HCT116 (cell line): ENCODE measurements at regions not wholly inside any gene's neighbourhood (a gene's known extent, or its start where the extent isn't known, plus 50 kb on each side); places are given as distances from the start of the nearest gene placed in this dataset.

Experiments used
- EZH2phosphoT487 ChIP-seq: fragments of 200-600 bp; IDR thresholded peaks from 2 replicates; pipeline ENCODE4 v1.6.1; 2018; ENCODE audit warnings: antibody characterized with exemption, borderline replicate concordance
- POLR2A ChIP-seq: IDR thresholded peaks from 2 replicates; pipeline ENCODE4 v1.7.0; 2011; ENCODE audit warnings: borderline replicate concordance; ENCODE audit not compliant: insufficient read depth, insufficient read length; ENCODE audit errors: extremely low read depth
- POLR2AphosphoS5 ChIP-seq: IDR thresholded peaks from 2 replicates; pipeline ENCODE4 v1.6.1; 2011; ENCODE audit warnings: mild to moderate bottlenecking, low read depth, low read length, moderate library complexity
- RAD21 ChIP-seq: IDR thresholded peaks from 2 replicates; pipeline ENCODE4 v1.6.1; 2012; ENCODE audit warnings: low read depth, mild to moderate bottlenecking
- SIN3A ChIP-seq: IDR thresholded peaks from 2 replicates; pipeline ENCODE4 v1.6.1; 2012; ENCODE audit warnings: low read depth
- SP1 ChIP-seq: IDR thresholded peaks from 2 replicates; pipeline ENCODE4 v1.6.1; 2012; ENCODE audit warnings: low read depth
- TCF7L2 ChIP-seq: IDR thresholded peaks from 2 replicates; pipeline ENCODE4 v1.7.0; 2011; ENCODE audit warnings: borderline replicate concordance, inconsistent platforms; ENCODE audit not compliant: insufficient read depth, insufficient read length; ENCODE audit errors: extremely low read depth
- YY1 ChIP-seq: IDR thresholded peaks from 2 replicates; pipeline ENCODE4 v1.6.1; 2011; ENCODE audit warnings: low read length, low read depth, moderate library complexity, mild to moderate bottlenecking; ENCODE audit not compliant: insufficient replicate concordance; ENCODE audit errors: extremely low read depth
- ZBTB33 ChIP-seq: IDR thresholded peaks from 2 replicates; pipeline ENCODE4 v1.6.1; 2011; ENCODE audit warnings: mild to moderate bottlenecking, low read length, moderate library complexity; ENCODE audit not compliant: insufficient replicate concordance; ENCODE audit errors: extremely low read depth
- TF ChIP-seq, protein P1 (sequence below), 3 experiments: fragments of 200-600 bp in 1 of 3; sonication (generic) in 1 of 3; IDR thresholded peaks in 2 of 3; conservative IDR thresholded peaks in 1 of 3; 2 replicates each; pipeline ENCODE4 v1.5.1; 2012 to 2017; ENCODE audit warnings: low read depth in 2 of 3, low read length in 2 of 3, antibody characterized with exemption in 1 of 3, borderline replicate concordance in 1 of 3, control low read depth in 1 of 3, mild to moderate bottlenecking in 1 of 3, mixed read lengths in 1 of 3, mixed run types in 1 of 3, moderate library complexity in 1 of 3; ENCODE audit not compliant: insufficient read depth in 1 of 3
- TF ChIP-seq, protein P2 (sequence below): IDR thresholded peaks from 2 replicates; pipeline ENCODE4 v1.6.1; 2012

DNA sequence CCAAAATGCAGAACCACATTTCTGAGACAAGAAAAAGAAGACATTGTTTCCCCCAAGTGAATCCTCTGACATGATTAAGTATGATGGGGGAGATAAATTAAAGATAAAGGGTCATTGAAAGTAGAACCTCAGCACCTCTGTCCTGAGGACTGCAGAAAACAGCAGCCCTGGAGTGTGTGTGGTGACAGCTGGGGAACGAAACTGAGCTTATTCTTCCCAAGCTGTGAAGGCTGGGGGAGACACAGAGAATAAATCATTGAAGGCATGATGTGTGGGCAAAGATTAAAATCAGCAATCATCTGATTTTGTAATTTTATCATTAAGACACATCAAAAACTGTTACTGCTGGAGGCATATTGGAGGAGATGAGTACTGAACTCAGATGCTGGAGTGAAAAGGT, 67.5 kb upstream of the GPR6 start:
- TF ChIP-seq POLR2A (no peak), YY1 (no peak), SIN3A (no peak), TCF7L2 (no peak), EZH2phosphoT487 (no peak), ZBTB33 (no peak), POLR2AphosphoS5 (no peak), RAD21 (no peak), SP1 (no peak)
- TF ChIP-seq, protein P1, sequence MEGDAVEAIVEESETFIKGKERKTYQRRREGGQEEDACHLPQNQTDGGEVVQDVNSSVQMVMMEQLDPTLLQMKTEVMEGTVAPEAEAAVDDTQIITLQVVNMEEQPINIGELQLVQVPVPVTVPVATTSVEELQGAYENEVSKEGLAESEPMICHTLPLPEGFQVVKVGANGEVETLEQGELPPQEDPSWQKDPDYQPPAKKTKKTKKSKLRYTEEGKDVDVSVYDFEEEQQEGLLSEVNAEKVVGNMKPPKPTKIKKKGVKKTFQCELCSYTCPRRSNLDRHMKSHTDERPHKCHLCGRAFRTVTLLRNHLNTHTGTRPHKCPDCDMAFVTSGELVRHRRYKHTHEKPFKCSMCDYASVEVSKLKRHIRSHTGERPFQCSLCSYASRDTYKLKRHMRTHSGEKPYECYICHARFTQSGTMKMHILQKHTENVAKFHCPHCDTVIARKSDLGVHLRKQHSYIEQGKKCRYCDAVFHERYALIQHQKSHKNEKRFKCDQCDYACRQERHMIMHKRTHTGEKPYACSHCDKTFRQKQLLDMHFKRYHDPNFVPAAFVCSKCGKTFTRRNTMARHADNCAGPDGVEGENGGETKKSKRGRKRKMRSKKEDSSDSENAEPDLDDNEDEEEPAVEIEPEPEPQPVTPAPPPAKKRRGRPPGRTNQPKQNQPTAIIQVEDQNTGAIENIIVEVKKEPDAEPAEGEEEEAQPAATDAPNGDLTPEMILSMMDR (IDR thresholded peaks at IDR 0.05 in 2 of 3, conservative IDR thresholded peaks at IDR 0.05 in 1 of 3; ENCODE audit: borderline replicate concordance in 1 of 3, insufficient read depth in 1 of 3, low read depth in 2 of 3, low read length in 2 of 3) = no peak
- TF ChIP-seq, protein P2, sequence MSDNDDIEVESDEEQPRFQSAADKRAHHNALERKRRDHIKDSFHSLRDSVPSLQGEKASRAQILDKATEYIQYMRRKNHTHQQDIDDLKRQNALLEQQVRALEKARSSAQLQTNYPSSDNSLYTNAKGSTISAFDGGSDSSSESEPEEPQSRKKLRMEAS = no peak
